Frontal cortex (tissue), 3 donors: ENCODE measurements at regions not wholly inside any gene's neighbourhood (a gene's known extent, or its start where the extent isn't known, plus 50 kb on each side); places are given as distances from the start of the nearest gene placed in this dataset.
A peak's percentile ranks its signal among the peaks of the same experiment; 100 is the strongest.

ENCODE experiments used
- DNase-seq, 2 donors: peaks; one replicate each; pipeline ENCODE4 v3.0.0; 2012; ENCODE audit warnings: low spot score in 2 of 2
- FAIRE-seq: peaks from 2 replicates; lab custom pipeline; 2012; peaks lifted over from hg19 to GRCh38; lab: Jason Lieb, UNC
- donor health status: control.
- donor health status: control.
- donor health status: control.

DNA sequence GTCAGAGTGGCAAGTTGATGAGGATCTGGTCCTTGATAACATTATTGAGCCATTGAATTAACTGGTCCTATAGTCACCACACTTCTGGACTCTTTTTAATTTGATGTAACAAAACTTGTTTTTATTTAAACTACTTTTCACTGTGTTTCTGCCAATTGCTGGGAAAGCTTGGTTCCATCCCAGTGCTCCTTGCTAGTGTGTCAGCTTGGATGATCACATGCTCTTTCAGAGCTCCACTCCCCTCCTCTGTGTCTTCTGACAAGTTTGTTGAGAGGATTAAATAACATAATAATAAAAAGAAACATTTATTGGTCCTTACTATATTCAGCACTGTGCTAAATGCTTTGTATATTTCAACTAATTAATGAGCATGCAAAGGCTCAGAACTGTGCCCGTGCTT lies 448.5 kb upstream of the B3GALT2 start:
- DNase-seq (no peak), FAIRE-seq (no peak)

DNA sequence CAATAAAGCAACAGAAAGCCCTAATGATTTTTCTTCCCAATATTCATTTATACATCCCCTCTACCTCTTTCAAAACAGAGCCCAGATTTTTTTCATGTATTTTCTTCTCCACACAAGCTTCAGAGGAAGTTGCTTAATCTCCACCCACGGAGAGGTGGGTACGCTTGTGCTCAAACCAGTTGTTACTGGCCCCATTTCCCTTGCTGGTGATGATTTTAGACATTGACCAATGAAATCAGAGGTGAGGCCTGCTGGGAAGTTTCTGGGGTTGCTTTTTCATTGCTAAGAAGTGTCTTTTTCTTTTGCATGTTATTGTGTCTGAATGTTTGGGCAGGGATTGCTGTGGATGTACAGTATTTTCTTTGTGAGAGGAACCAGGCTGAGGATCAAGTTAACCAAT lies 448.1 kb upstream of the B3GALT2 start:
- FAIRE-seq, result no peak
- DNase-seq, result no peak

DNA sequence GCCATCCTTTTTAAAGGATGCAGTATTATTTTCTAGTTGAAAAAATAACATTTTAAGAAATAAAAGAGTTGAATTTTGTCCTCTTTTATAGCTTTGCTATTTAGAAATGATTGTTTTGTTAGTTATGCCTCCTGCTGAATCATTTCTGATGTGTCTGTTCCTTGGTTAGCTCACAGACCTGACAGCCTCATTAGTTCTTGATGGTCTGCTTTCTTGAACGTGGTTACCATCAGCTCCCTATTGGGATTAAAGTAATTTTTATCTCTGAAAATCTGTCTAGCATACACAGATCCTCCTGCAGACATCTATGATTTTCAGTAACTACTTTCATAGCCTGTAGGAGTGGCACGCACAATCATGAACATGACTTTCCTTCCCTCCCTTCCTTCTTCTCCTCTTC lies 447.6 kb upstream of the B3GALT2 start:
- no peak for FAIRE-seq

DNA sequence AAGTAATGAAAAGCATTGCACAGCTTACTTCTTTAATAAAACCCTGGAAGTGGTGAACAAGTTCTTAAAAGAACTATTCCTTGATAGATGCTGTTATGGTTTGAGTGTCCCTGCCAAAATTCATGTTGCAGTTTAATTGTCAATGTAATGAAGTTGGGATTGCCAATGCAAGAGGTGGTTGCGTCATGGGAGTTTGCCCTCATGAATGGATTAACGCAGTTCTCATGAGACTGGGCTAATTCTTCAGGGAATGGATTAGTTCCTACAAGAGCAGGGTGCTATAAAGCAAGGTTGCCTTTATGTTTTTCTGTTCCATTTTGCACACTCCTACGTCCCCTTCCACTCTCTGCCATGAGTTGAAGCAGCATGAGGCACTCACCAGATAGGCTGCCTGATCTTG lies 446.7 kb upstream of the B3GALT2 start:
- no peak for DNase-seq
- FAIRE-seq, result no peak

More for the DNA sequence above, 447.6 kb upstream of the B3GALT2 start:
- no peak for DNase-seq

DNA sequence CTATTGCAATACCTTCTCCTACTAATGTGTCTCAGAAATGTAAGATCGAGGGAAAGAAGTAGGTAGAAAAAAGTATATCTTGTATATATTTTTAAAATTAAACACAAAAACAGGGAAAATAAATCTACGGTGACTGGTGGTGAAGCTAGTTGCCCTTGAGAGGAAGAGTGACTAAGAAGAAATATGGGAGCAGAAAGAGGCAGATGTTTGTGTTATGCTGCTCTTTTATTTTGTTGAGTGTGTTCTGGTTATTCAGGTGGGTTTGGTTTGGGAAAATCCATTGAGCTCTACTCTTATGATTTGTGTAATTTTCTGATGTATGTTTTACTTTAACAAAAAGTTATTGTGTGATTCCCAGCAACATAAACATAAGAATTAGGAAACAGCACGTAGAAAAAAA lies 444.9 kb upstream of the B3GALT2 start:
- DNase-seq (no peak), FAIRE-seq (no peak)

DNA sequence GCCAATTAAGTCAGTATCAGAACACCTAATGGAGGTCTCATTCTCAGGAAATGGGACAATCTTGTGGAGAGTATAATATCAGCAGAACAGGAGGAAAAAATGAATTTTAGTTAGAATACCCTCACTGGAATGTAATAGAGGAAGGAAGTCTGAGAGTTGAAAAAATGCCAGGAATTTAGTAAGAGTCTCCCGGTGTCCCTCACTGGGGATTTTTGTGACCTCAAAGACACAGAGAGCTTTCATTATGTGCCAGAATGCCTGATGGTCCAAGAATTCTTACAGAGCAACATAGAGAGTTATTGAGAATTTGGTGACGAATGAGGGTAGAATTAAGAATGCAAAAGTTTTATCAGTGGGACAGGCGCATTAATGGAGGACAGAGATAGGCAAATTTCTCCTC lies 443.5 kb upstream of the B3GALT2 start:
- FAIRE-seq, result no peak
- no peak for DNase-seq

DNA sequence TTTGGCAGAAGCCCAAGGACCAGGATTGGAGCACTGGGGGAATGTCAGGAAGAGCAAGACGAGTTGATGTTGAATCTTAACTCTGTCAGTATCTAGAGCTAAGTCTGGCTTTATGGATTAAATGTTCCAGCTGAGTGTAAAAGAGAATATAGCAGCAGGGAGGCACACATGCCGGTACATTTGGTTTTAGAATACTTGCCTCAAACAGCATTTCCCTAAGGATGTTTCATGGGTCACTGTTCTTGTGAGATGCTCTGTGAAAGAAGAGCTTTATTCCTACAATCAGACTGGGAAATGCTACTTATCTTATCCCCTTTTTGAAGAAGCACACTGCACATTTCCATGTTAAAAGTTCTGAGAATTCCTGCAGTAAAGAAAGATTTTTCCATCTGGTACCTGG lies 440.3 kb upstream of the B3GALT2 start:
- DNase-seq (no peak), FAIRE-seq (no peak)

DNA sequence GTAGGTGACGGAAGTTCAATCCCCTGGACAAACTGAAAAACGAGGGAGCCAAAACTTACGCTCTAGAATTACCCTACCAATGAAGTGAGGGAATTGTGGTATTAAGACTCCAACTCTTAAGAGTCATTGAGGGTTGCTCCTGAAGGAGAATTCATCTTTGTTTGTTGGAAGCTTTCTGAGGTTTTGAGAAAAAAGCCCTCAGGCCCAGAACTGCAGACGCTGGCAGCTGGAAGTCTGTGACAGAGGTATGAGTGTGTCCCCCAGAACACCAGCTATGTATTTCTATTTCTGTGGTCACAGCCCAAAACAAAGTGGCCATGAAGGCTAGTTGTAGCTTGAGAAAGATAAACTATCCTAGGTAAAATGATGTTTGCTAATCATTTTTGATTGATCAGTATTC lies 438.8 kb upstream of the B3GALT2 start:
- FAIRE-seq, result no peak
- no peak for DNase-seq

DNA sequence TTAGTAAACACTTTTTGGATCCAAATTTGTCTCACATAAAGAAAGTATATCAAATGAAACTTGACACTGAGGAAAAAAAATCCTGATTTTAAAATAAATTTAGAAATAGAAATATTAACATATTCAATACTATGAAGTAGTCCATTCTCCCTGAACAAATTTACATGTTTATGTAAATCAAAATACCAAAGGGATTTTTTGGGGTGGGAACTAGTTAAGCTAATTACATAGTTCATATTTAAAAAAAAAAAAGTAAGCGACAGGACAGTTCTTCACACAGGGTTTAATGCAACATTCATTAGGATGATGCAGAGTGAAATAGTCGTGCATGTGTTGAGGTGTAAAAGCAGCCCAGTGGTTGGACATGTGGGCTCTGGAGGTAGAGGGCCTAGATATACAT lies 433.5 kb upstream of the B3GALT2 start:
- DNase-seq (no peak), FAIRE-seq (peak; percentile 49)

DNA sequence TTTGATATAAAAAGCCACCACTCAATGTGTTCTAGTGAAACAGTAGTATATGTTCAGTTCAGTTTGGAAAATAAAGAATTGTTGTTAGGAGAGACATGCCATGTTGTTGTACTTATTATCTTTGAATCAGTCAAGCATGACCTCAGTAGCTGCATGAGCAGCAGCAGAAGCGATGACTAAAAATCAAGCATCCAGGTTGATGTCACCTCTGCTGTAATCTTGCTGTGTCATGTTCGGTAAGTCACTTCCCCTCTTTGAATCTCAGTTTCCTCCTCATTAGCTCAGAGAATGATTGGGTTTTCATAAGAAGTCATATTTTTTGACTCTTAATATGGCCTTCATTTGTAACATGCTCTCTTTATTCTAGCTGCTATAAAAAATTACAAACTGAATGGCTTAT lies 428.4 kb upstream of the B3GALT2 start:
- DNase-seq (no peak), FAIRE-seq (no peak)

DNA sequence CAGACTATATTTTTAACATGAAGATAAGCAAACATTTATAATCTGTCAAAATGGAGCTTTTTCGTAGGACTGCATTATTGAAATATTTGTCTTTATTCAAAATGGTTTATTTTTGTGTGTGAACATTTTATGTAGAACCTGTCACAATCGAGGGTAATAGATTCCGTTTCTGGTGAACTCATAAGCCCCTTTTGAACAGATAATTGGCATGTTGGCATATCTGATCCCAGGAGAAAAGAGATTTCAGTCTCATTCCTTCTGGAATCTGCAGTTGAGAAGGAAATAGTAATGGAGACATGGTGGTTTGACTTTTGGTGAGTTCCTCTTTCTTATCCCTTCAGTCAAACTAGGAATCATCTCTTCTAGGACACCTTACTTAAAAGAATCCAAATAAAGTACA lies 427.9 kb upstream of the B3GALT2 start:
- FAIRE-seq (no peak), DNase-seq (no peak)

DNA sequence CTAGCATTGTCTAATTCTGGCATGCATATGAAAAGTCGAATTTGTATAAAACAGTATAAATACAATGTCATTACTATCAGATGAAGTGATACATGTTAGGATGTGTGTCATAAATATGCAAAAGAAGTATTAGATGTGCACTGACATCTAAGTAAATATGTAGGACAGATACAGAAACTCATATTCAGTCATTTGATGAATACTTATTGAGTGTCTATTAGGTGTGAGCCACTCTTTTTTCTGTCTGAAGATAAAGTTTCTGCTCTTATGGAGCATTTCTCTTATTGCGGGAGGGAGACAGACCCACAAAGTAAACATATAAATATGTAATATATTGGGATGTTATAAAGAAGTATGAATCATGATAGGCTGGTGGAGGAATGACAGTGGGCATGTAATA lies 426.6 kb upstream of the B3GALT2 start:
- no peak for FAIRE-seq

DNA sequence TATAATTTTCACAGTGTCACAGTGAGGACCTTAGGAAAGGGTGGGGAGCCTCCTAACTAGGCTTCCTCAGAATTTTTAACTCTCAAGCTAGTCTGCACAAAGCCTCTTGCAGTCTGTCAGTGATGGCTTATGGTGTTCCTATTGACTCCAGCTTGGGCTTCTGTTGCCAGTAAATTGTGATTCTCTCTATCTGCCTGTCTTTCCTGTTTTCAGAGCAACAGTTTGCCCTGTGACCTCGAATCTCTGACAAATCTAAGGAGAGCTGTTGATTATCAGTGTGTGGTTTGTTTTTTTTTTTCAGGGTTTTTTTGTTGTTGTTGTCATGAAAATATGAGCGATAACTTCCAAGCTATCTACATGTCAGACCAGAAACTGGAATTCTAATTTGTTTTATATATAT lies 423.2 kb upstream of the B3GALT2 start:
- no peak for DNase-seq
- no peak for FAIRE-seq

More for the DNA sequence above, 426.6 kb upstream of the B3GALT2 start:
- DNase-seq, result no peak

DNA sequence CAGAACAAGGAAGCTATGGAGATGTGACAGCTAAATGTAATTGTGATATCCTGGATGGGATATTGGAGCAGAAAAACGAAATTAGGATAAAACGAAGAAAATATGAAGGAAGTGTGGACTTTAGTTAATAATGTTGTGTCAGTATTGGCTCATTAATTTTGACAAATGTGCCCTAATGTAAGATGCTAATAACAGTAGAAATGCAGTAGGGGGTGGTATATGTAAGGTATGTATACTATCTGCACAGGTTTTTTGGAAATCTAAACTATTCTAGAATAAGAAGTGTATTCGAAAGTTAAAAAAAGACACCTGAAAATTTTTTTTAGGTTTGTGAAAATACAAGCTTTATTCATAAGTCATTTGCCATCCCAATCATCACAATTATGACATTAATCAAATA lies 421.4 kb upstream of the B3GALT2 start:
- FAIRE-seq, result no peak

DNA sequence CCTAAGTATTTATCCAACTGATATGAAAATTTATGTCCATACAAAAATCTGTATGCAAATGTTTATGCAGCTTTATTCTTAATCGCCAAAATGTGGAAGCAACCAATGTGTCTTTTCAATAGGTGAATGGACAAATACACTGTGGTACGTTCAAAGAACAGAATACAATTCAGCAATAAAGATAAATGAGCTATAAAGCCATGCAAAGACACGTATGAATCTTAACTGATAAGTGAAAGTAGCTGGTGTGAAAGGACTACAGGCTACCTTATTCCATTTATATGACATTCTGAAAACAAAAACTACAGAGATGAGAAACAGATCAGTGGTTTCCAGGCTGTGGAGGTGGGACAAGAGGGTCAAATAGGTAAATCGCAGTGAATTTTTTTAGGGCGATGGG lies 419.6 kb upstream of the B3GALT2 start:
- no peak for FAIRE-seq
- no peak for DNase-seq

More for the DNA sequence above, 421.4 kb upstream of the B3GALT2 start:
- DNase-seq, result no peak

DNA sequence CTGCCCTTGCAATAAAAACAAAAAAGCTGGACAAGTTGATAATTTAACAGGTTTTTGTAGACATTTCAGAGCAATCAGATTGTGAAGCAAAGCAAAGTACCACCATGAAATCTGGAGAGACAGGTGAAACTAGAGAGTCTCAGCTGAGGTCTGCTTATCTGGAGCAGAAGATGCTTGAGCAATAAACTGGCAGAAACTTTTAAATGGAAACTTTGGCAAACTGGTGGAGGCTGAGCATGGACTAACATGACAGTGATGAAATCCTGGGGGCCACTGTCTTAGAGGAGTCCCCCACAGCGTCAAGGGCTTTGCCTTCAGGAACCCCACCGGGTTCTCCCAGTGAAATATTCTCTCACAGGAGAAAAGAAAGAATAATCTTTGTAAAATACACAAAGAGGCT lies 416.3 kb upstream of the B3GALT2 start:
- no peak for FAIRE-seq
- no peak for DNase-seq

DNA sequence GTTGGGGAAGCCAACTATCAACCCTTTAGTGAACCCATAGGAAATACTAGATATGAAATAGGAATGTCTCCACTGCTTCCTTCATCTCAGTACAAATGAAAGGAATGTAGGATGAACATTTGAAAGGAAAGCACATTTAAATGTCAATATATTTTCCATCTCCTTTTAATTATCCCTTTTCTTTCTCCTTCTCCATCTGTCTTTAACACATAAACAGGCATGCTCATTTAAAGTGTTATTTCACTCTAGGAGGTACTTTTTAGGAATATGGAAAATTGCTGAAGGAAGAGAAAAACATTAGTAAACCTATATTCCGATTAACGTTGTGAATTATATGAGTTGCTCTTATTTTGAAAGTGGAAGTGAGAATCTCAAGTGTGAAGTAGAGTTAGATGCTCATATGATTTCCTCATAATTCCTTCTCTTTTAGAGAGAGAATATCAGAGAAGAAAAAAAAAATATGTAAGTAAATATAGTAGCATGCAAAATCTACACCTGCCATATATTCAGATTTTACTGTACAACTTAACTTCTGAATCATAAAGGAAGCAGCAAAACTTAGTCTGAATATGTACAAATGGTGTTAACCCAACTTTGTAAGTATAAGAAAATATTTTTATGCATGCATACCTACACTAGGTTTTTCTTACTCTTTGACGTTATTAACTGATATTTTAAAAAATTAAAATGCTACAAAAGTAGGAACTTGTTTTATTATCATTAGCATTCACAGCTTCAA lies 406.9 kb upstream of the B3GALT2 start:
- FAIRE-seq, result no peak
- no peak for DNase-seq

DNA sequence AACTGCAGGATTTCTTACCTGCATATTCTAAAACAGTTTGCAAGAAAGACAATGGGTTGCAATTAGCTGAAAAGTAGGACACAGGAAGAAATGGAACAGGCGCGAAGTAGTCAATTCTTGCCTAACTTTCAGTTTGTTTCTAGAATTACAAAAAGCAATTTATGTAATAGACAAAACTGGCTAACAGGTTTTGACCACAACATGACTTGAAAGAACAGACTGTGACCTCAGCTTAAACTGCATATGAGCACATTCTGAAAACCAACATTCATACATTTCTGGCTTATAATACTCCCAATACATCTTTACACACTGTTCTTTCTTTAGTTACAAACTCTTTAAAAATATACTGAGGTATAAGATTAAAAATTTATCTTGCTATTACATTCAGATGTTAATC lies 405.9 kb upstream of the B3GALT2 start:
- FAIRE-seq (no peak), DNase-seq (no peak)

DNA sequence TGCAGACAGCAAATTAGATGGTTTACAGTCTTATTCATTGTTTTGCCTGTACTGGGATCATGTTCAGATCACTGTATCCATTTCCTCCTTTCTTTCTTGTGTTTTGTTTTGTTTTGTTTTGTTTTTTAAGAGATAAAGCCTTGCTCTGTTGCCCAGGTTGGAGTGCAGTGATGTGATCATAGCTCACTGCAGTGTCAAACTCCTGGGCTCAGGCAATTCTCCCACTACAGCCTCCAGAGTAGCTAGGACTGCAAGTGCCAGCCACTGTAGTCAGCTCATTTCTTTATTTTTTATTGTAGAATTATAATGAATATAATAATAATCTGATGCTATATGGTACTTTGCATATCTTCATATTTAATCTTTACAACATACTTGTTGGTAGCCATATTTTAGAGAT lies 403.7 kb upstream of the B3GALT2 start:
- no peak for DNase-seq
- no peak for FAIRE-seq

DNA sequence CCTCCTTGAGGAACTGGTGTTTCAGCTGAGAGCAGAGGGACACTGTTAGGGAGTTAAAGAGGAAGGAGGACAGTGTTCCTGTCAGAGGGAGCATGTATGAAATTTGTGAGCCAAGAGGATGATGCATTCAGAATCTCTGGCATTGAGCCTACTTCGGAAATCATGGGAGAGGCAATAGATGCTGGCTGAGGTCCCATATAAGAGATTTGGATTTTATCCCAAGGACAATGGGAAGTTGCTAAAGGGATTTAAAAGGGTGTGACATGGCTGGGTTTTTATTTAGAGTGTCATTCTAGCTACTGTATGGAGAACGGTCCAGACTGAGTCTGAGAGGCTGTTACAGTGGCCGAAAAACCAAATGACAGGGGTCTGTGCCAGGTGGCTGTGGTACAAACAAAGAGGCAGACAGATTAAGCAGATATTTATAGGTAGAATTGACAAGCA lies 403.2 kb upstream of the B3GALT2 start:
- DNase-seq, result no peak
- no peak for FAIRE-seq

DNA sequence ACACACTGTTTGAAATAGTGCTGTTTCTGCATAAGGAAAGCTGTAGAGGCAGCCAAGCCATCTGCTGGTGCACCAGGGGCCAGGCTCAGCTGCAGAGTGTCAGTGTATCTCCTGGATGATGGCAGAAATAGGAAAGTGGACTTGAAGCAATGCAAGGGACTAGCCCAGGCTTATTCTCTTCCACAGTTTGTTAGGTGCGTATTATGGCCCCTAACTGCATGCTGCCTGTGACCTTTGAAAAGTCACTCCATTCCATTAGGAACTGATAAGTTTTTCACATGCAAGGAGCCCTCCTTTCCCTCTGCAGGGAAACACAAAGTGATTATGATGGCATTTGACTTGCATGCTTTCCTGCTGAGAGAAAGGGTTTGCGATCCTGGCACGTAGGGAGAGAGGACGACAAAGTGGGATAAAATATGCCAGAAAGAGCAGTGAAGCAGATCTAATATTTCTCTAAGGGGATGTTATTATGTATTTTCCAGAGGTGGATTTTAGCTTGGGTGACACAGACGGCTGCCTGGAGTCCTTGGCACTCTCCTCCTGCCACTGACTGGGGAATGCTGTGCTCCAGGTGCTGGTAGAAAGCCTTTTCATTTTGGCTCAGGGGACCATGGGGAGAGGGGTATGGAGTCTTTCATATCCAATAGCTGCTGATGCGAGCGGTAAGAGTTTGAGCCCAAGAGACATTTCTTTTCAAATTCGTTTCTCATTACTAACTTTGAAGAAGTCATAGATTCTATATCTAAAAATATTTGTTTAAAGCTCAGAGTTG lies 402.1 kb upstream of the B3GALT2 start:
- DNase-seq, result no peak
- no peak for FAIRE-seq
